Thyroid gland (tissue), 4 donors: ENCODE measurements at regions not wholly inside any gene's neighbourhood (a gene's known extent, or its start where the extent isn't known, plus 50 kb on each side); places are given as distances from the start of the nearest gene placed in this dataset.

Source experiments
- CTCF ChIP-seq, 6 experiments: fragments of 200-600 bp in 3 of 6; fragments of 450-650 bp in 3 of 6; sonication (generic) in 3 of 6; IDR thresholded peaks; one replicate each; pipeline ENCODE4 v1.5.1; 2016 to 2019; ENCODE audit warnings: antibody characterized with exemption in 6 of 6, mild to moderate bottlenecking in 2 of 6, inconsistent platforms in 1 of 6, moderate library complexity in 1 of 6
- POLR2A ChIP-seq, 2 donors: fragments of 450-650 bp; IDR thresholded peaks; one replicate each; pipeline ENCODE4 v1.6.1; 2017; ENCODE audit warnings: antibody characterized with exemption in 2 of 2, mild to moderate bottlenecking in 2 of 2, moderate library complexity in 1 of 2

DNA sequence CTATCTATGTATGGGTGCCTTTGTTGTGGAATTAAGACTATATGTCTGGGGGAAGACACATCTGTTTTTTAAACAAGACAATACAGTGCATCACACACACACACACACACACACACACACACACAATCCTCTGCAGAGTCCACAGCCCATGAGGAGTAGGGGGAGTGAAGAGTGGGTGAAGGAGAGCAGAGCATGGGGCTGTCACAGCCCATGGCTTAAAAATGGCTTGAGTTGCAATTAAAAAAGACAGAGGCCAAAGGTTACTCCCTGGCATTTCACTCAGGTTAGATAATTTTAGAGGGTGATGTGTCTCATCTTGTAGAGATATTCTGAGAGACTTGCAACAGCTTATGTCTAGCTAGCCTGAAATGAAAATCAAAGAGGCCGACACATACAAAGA is 176.5 kb upstream of the PLXNA2 start:
- no peak for TF ChIP-seq CTCF (IDR thresholded peaks at IDR 0.05)
- TF ChIP-seq POLR2A (IDR thresholded peaks at IDR 0.05) = no peak
